MM.1S (cell line): ENCODE measurements at regions not wholly inside any gene's neighbourhood (a gene's known extent, or its start where the extent isn't known, plus 50 kb on each side); places are given as distances from the start of the nearest gene placed in this dataset.

Experiments
- EZH2 ChIP-seq: fragments of 300-600 bp; sonication (generic); optimal IDR thresholded peaks from 2 replicates; pipeline ENCODE3; 2017; ENCODE audit warnings: low read depth, mild to moderate bottlenecking, antibody characterized with exemption, low read length, mixed read lengths
- EZH2phosphoT487 ChIP-seq: fragments of 300-600 bp; sonication (generic); IDR thresholded peaks from 2 replicates; pipeline ENCODE4 v1.6.1; 2018; ENCODE audit warnings: antibody characterized with exemption, low read length
- TF ChIP-seq, protein P1 (sequence below): fragments of 300-600 bp; sonication (generic); IDR thresholded peaks from 2 replicates; pipeline ENCODE4 v1.5.1; 2016; ENCODE audit warnings: antibody characterized with exemption, low read length, mixed read lengths

DNA sequence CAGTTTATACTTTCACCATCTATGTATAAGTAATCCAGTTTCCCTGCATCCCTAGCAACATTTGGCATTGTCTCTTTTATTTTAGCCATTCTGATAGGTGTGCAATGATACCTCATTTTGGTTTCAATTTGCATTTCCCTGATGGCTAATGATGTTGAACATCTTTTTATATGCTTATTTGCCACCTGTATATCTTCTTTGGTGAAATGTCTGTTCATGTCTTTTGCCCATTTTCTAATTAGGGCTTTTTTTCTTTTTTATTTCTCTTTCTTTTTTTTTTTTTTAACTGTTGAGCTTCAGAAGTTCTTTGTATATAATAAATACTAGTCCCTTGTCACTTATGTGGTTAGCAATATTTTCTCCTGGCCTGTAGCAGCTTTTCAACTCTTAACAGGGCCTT, 68.9 kb downstream of the TM2D3 start:
- TF ChIP-seq, protein P1, sequence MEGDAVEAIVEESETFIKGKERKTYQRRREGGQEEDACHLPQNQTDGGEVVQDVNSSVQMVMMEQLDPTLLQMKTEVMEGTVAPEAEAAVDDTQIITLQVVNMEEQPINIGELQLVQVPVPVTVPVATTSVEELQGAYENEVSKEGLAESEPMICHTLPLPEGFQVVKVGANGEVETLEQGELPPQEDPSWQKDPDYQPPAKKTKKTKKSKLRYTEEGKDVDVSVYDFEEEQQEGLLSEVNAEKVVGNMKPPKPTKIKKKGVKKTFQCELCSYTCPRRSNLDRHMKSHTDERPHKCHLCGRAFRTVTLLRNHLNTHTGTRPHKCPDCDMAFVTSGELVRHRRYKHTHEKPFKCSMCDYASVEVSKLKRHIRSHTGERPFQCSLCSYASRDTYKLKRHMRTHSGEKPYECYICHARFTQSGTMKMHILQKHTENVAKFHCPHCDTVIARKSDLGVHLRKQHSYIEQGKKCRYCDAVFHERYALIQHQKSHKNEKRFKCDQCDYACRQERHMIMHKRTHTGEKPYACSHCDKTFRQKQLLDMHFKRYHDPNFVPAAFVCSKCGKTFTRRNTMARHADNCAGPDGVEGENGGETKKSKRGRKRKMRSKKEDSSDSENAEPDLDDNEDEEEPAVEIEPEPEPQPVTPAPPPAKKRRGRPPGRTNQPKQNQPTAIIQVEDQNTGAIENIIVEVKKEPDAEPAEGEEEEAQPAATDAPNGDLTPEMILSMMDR: no peak
- TF ChIP-seq EZH2: no peak
- no peak for TF ChIP-seq EZH2phosphoT487
